Prostate gland (tissue), 2 donors: ENCODE measurements at regions not wholly inside any gene's neighbourhood (a gene's known extent, or its start where the extent isn't known, plus 50 kb on each side); places are given as distances from the start of the nearest gene placed in this dataset.

Source experiments
- DNase-seq: peaks from one replicate; pipeline ENCODE4 v3.0.0-alpha.2; 2019; ENCODE audit warnings: low spot score
- H3K27ac ChIP-seq, 2 donors: fragments of 200-600 bp; sonication (generic); 2 replicates each; pipeline ENCODE4 v1.5.1; 2017 to 2019
- H3K27me3 ChIP-seq: fragments of 200-600 bp; sonication (generic); replicated peaks from 2 replicates; pipeline ENCODE4 v1.5.1; 2019; ENCODE audit not compliant: insufficient read depth
- H3K36me3 ChIP-seq, 2 donors: fragments of 200-600 bp; sonication (generic); 1 replicate in 1 of 2; 2 replicates in 1 of 2; pipeline versions ENCODE4 v1.5.1 to v1.8.1; 2017 to 2019
- H3K4me1 ChIP-seq: fragments of 200-600 bp; sonication (generic); replicated peaks from 2 replicates; pipeline ENCODE4 v1.5.1; 2019
- H3K4me3 ChIP-seq, 2 donors: fragments of 200-600 bp; sonication (generic); 2 replicates each; pipeline ENCODE4 v1.5.1; 2017 to 2019
- H3K9me3 ChIP-seq: fragments of 200-600 bp; sonication (generic); 2 replicates; pipeline ENCODE4 v1.5.1; 2017
- POLR2A ChIP-seq: fragments of 450-650 bp; IDR thresholded peaks from one replicate; pipeline ENCODE4 v1.6.1; 2016; ENCODE audit warnings: antibody characterized with exemption, mild to moderate bottlenecking
- POLR2AphosphoS5 ChIP-seq: sonication (generic); formaldehyde crosslinking; IDR thresholded peaks from one replicate; pipeline ENCODE4 v1.6.1; 2017; ENCODE audit warnings: antibody characterized with exemption
- WGBS: methylation state at CpG from one replicate; pipeline ENCODE4 v1.1.5; 2018; 5-methylcytosine and 5-hydroxymethylcytosine counted together
- intact Hi-C: fragments of 100-400 bp; cut with DNase I; formaldehyde crosslinking; loops from one replicate; pipeline ENCODE4 v1.14.2; 2022
- TF ChIP-seq, protein P1 (sequence below), 4 experiments: fragments of 200-600 bp in 2 of 4; fragments of 450-650 bp in 2 of 4; sonication (generic) in 2 of 4; IDR thresholded peaks; 1 replicate in 3 of 4; 2 replicates in 1 of 4; pipeline ENCODE4 v1.5.1; 2016 to 2019; ENCODE audit warnings: antibody characterized with exemption in 4 of 4, mild to moderate bottlenecking in 2 of 4, moderate library complexity in 2 of 4

DNA sequence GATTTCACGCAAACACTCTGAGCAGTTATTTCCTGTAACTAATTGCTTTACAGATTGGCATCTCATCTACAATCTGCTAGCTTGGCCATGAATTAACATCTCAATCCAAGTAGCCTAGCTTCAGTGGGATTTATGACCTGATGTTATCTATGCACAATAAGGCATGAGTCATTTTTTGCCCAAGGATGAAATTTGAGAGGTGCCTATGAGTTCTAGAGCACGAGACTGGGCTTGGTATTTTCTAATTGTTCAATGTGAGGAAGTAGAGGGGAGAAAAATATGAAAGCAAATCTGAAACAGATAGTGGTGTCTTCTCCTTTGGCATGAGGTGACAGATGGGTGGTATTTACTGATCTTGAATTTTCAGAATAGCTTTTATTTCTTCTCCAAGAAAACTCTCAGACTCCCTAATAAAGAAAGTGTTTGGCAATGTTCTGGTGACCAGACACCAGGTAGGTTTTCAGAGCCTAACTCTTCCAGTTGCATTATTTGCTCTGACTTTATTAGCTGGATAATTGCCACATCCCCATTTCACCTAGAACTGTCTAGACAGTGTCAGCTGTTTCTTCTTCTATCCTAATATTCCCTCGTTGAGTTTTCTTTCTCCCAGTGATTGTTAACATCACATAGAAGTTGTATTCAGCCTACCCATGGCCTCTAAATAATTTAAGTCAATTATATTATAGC lies 301.0 kb upstream of the UMPS start:
- intact Hi-C loops: no loop called here
- Histone ChIP-seq H3K27me3 (no peaks in the 10 kb centered on the region), H3K4me3 (no peak overlapping the region), H3K36me3 (no peaks in the 10 kb centered on the region), H3K4me1 (no peaks in the 10 kb centered on the region), H3K9me3 (no peaks in the 10 kb centered on the region), H3K27ac (no peak overlapping the region)
- DNase-seq: peak; percentile 7
- peak; percentile 59 for TF ChIP-seq POLR2AphosphoS5
- TF ChIP-seq, protein P1, sequence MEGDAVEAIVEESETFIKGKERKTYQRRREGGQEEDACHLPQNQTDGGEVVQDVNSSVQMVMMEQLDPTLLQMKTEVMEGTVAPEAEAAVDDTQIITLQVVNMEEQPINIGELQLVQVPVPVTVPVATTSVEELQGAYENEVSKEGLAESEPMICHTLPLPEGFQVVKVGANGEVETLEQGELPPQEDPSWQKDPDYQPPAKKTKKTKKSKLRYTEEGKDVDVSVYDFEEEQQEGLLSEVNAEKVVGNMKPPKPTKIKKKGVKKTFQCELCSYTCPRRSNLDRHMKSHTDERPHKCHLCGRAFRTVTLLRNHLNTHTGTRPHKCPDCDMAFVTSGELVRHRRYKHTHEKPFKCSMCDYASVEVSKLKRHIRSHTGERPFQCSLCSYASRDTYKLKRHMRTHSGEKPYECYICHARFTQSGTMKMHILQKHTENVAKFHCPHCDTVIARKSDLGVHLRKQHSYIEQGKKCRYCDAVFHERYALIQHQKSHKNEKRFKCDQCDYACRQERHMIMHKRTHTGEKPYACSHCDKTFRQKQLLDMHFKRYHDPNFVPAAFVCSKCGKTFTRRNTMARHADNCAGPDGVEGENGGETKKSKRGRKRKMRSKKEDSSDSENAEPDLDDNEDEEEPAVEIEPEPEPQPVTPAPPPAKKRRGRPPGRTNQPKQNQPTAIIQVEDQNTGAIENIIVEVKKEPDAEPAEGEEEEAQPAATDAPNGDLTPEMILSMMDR (IDR thresholded peaks at IDR 0.05): no peak
- 14% methylated on average over 3 of the region's 3 CpGs for WGBS

DNA sequence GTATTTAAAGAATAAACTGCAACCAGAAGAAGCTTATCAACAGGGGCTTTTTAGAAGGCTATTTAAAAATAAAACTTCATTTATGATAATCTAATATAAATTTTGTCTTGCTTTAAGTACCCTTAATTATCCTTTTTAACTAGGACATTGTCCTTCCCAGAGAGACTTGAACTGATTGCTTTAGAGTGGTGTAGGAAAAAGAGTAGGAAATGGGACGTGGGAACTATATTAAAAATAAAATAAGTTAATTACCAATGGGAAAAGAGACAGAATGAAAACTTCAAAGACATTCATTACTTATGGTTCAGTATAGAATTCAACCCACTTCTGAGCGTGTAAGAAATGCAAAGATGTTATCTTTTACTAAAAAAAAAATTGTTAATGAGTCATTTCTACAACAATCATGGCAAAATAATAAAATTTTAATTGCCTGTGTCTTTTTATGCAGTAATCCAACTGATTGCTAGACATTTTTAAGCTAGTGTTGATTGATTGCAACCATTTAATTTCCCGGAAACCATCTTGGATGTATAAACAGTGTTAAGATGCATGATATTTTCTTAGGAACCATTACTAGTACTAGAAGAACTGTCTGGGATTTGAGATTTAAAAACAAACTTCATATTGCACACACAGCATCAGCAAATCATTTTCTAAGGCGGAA lies 298.8 kb upstream of the UMPS start:
- Histone ChIP-seq H3K27ac (no peak overlapping the region), H3K9me3 (no peaks in the 10 kb centered on the region), H3K36me3 (no peaks in the 10 kb centered on the region), H3K4me1 (no peaks in the 10 kb centered on the region), H3K4me3 (no peak overlapping the region), H3K27me3 (no peaks in the 10 kb centered on the region)
- WGBS: 86% methylated on average over 4 of the region's 4 CpGs
- intact Hi-C loops: no loop called here
- TF ChIP-seq POLR2A: no peak
- TF ChIP-seq, protein P1 (IDR thresholded peaks at IDR 0.05): no peak
- no peak for TF ChIP-seq POLR2AphosphoS5
- no peak for DNase-seq

DNA sequence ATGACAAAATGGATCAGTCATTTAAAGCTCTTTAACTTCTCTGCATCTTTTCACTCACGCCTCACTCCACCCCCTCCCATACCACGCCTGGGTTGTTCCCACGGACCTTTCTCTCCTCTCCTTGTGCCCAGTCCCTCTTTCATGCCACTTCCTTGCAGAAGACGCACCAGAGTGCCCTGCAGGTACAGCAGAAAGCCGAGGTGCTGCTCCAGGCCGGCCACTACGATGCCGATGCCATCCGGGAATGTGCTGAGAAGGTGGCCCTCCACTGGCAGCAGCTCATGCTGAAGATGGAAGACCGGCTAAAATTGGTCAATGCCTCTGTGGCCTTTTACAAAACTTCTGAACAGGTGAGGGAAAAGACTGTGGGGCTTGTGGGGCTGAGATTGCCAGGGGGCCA lies 296.1 kb upstream of the UMPS start:
- no peak for DNase-seq
- TF ChIP-seq POLR2AphosphoS5 (no peak), POLR2A (no peak)
- TF ChIP-seq, protein P1 (IDR thresholded peaks at IDR 0.05): no peak
- H3K4me1 ChIP-seq: no peaks in the 10 kb centered on the region
- no peak overlapping the region for H3K4me3 ChIP-seq
- no peak overlapping the region for H3K27ac ChIP-seq
- no peaks in the 10 kb centered on the region for H3K9me3 ChIP-seq
- intact Hi-C loops: no loop called here
- 97% methylated on average over 10 of the region's 10 CpGs for WGBS
- H3K27me3 ChIP-seq: no peaks in the 10 kb centered on the region
- no peaks in the 10 kb centered on the region for H3K36me3 ChIP-seq

DNA sequence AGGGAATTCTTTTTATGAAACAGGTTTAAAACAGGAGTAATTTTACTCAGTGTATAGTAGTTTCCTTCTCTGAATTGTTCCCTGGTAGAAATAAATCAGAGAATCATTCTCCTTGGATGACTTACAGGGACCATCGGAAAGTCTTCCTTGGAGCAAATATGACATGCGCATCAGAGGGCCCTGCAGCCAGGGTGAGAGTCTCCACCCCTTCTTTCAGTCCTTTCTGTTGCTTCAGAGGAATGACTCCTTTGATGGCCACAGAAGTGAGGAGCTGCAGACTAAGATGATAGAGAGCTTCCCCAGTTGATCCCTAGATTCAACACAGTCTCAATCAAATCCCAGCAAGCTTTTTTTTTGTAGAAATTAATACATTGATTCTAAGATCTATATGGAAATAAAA lies 294.8 kb upstream of the UMPS start:
- intact Hi-C loops: no loop called here
- Histone ChIP-seq H3K4me1 (no peaks in the 10 kb centered on the region), H3K27me3 (no peaks in the 10 kb centered on the region), H3K9me3 (no peaks in the 10 kb centered on the region), H3K27ac (no peak overlapping the region), H3K36me3 (no peaks in the 10 kb centered on the region), H3K4me3 (no peak overlapping the region)
- WGBS: 100% methylated on average over 2 of the region's 2 CpGs
- TF ChIP-seq POLR2A: no peak
- TF ChIP-seq, protein P1 (IDR thresholded peaks at IDR 0.05): no peak
- no peak for TF ChIP-seq POLR2AphosphoS5
- DNase-seq: no peak

DNA sequence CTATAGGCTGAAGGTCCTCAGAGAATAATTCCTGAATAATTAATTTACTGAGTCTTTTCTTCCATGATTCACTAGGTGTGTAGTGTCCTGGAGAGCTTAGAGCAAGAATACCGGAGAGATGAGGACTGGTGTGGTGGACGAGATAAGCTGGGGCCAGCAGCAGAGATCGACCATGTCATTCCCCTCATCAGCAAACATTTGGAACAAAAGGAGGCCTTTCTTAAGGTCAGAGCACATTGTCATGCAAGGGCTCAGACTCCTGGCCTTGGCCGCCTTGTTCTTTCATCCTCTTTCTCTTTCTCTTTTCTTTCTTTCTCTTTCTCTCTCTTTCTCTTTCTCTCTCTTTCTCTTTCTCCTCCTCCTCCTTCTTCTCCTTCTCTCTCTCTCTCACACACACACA lies 291.4 kb upstream of the UMPS start:
- WGBS: 83% methylated on average over 4 of the region's 4 CpGs
- no peak for TF ChIP-seq POLR2A
- TF ChIP-seq POLR2AphosphoS5: no peak
- TF ChIP-seq, protein P1 (IDR thresholded peaks at IDR 0.05): no peak

More for the DNA sequence above, 291.4 kb upstream of the UMPS start:
- Histone ChIP-seq H3K27me3 (no peaks in the 10 kb centered on the region), H3K36me3 (no peaks in the 10 kb centered on the region), H3K9me3 (no peaks in the 10 kb centered on the region), H3K4me3 (no peak overlapping the region), H3K27ac (no peak overlapping the region), H3K4me1 (no peaks in the 10 kb centered on the region)
- intact Hi-C loops: no loop called here
- DNase-seq: no peak
